LNCAP (cell line): ENCODE measurements at regions not wholly inside any gene's neighbourhood (a gene's known extent, or its start where the extent isn't known, plus 50 kb on each side); places are given as distances from the start of the nearest gene placed in this dataset.

Source experiments
- CTCF ChIP-seq: fragments of 450-650 bp; IDR thresholded peaks from 2 replicates; pipeline ENCODE4 v1.5.1; 2017; ENCODE audit warnings: mild to moderate bottlenecking

DNA sequence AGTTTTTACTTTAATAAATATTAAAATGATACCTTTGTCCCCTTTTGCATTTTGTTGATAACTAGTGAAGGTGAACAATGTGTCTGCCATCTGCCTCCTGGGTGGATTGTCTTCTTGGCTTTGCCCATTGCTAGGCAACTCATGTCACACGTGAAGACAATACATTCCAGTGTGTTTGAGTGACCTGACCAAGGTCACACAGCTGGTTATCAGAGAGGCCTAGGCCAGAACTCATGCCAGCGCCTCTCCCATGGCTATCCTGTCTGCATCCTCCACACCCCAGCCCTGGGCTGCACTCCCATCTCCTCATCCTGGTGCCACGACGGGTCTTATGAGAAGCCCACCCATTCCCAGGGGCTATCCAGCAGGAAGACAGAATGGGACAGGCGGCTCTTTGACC, 108.7 kb downstream of the PLCE1 start:
- no peak for TF ChIP-seq CTCF

DNA sequence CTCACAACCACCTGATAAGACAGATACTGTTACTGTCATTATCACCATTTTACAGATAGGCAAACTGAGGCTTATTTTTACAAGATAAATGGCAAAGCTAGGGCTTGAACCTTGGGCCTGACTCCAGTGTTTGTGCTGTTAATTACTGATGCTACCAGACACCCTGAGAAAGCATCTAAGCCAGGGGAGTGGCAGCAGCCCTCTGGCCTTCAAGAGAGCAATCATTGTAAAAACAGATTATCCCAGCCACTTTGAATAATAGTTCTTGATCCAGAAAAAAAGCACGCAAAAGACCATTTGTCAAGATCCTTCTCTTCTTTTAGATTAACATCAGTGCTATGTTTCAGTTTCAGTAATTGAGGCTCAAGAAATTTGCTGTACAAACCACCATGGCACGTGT, 109.5 kb downstream of the PLCE1 start:
- no peak for TF ChIP-seq CTCF

GRCh38 chr10:94103801-94104221, 110.1 kb downstream of the PLCE1 start:
- TF ChIP-seq CTCF = no peak

DNA sequence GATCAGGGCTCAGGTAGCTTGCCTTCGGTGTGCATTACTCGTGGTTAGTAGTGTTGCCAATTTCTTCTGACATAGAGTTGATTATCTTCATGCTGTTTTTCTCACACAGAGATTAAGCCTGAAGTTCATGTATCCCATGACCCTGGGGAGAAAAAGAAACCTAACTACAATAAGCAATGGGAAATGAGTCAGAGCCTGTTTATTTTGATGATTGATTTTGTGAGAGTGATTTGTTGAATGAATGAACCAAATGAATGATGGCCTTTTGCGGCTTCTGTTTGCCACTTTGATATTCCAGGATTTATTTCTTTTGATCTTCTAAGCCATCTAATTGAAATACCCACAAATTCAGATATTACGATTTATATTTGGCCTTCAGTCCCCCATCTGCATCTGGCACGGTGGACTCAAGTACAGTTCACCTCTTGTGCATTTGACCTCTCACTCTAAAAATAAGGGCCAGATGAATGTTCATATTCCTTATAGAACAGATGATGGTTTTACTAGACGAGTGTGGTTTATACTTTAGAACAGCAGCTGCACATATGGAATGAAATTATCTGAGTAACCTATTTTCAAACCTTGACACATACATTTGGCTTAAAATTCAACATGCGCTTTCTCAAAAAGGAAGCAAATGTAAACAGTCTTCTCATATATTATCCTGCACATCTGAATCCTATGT, 110.7 kb downstream of the PLCE1 start:
- TF ChIP-seq CTCF = no peak

DNA sequence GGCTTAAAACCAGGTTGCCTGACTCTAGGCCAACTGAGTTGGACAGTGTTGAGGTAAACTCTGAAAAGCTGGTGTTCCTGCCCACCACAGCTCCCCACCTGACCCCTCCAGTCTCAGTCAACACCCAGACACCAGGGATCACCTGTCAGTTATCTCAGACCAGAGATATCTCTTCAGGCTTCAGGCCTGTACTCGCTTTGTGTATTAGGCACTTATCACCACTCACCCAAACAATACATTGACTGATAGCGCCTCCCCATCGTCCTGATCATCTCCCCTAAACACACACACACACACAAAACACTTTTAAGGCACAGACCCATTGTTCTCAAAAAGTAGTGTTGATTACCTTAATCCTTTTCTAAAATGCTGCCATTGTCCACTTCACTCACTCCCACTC, 111.5 kb downstream of the PLCE1 start:
- no peak for TF ChIP-seq CTCF

- no peak for TF ChIP-seq CTCF
Measured at GRCh38 chr10:94107191-94107590, 113.5 kb downstream of the PLCE1 start.

DNA sequence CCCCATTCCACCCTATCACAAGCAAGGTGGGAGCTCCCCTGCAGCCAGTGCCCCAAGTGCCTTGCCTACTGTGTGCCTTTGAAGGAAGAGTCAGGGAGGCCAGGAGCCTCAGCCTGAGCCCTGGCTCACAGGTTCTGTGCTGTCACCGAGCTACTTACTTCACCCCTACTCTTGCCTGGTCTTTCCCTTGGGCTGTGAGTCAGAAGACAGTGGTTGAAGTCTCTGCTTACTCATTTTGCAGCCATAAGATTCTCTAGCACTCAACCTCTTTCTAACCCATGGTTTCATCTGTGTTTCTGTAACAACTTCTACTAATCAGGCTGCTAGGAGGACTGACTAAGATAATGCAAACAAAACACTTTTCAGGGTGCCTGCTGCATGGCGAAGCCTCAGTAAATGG, 114.5 kb downstream of the PLCE1 start:
- TF ChIP-seq CTCF = no peak

- TF ChIP-seq CTCF = no peak
Measured at GRCh38 chr10:94111367-94111766, 117.6 kb downstream of the PLCE1 start.
